Epidermal melanocyte (primary cell): ENCODE measurements at regions not wholly inside any gene's neighbourhood (a gene's known extent, or its start where the extent isn't known, plus 50 kb on each side); places are given as distances from the start of the nearest gene placed in this dataset.
"Not testable (repeated sequence)": the region's sequence is repeated elsewhere in the genome, so short reads cannot be mapped to it uniquely, and the experiment has no call there.

Experiments
- DNase-seq: peaks from one replicate; pipeline ENCODE4 v3.0.0; 2011; ENCODE audit warnings: low spot score; ENCODE audit not compliant: insufficient read length

DNA sequence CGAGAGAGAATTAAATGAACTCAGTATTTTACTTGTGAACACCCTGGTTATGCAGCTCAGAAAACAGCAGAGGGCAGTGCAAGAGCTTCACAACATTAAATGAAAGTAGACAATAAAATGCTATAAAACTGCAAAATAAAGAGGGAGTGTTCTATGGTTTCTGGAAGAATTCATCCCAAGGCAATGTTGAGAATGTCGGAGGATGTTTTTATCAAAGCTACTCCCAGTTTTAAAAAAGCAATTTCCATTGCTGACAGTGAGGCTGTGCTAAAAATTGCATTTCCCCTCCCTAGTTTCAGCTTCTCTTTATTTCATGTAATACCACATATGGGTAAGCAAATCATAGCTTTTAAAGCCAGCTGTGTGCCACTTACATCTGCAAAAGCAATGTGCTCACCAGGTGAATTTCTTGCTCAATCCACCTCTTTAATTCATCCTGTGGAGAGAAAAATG is 296.8 kb downstream of the RAB38 start:
- DNase-seq, result peak; percentile 51

- DNase-seq, result no peak
Measured at GRCh38 chr11:87871056-87871455, 304.2 kb downstream of the RAB38 start.

DNA sequence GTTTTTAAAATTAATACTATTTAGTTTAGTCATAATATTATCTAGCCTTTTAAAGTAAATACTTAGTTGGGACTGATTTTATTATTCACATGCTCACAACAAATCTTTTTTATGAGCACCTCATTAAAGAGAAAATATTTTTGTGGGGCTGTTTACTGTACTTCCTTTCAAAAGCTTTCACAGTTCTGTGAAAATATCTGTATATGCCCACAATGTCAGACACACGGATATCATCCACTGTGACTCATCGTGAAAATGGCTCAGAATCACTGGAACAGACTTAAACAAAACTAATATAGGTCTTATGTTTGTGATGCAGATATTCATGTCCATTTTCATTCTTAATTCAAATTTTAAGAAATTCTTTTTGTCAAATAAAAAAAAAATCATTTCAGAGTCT is 305.2 kb downstream of the RAB38 start:
- DNase-seq, result no peak

GRCh38 chr11:87866951-87867350 is 308.3 kb downstream of the RAB38 start:
- no peak for DNase-seq

GRCh38 chr11:87861030-87861429 is 314.2 kb downstream of the RAB38 start:
- no peak for DNase-seq

DNA sequence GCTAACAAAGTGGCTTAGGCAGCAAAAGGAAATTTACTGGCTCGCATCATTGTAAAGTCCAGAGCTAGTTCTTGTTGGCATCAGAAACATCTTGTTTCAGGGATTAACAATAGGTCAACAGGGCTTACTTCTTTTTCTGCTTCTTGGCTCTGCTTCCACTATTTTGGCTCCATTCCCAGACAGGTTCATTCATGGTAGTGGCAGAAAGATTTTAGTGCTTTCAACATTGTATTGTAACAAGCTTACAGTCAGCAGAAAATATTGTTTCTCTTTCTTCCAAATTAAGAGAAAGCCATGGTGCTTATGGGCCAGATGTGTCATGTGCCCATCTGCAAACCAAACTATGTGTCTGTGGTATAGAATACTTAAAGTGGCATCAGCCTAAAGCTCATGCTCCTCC is 315.6 kb downstream of the RAB38 start:
- no peak for DNase-seq

GRCh38 chr11:87851827-87852226 is 323.4 kb downstream of the RAB38 start:
- no peak for DNase-seq

GRCh38 chr11:87851234-87851633 is 324.0 kb downstream of the RAB38 start:
- peak; percentile 27 for DNase-seq

DNA sequence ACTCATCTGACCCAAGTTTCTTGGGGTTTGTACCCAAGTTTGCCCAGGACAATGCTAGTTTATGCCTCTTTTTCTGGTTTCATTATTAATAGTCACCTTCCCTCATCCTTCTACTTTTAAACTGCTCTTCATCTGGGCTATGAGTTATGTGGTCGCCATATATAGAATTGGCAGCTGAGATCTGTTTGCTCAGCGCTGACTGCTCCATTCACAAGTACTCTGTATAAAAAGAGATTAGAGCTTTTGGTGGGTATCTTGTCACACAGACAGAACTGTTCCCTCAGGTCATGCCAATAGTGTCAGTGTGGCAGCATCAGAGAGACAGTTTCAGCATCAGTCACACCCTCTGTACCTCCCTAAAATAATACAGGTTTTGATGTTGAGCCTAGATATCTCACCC is 326.0 kb downstream of the RAB38 start:
- DNase-seq, result no peak

GRCh38 chr11:87840786-87841185 is 334.5 kb downstream of the RAB38 start:
- DNase-seq, result no peak

- no peak for DNase-seq
Measured at GRCh38 chr11:87832211-87832610, 343.0 kb downstream of the RAB38 start.

GRCh38 chr11:87820011-87820410 is 355.2 kb downstream of the RAB38 start:
- no peak for DNase-seq

- no peak for DNase-seq
Measured at GRCh38 chr11:87819151-87819550, 356.1 kb downstream of the RAB38 start.

GRCh38 chr11:87812571-87813365 is 362.5 kb downstream of the RAB38 start:
- no peak for DNase-seq

- no peak for DNase-seq
Measured at GRCh38 chr11:87810486-87810885, 364.8 kb downstream of the RAB38 start.

- no peak for DNase-seq
Measured at GRCh38 chr11:87809256-87809655, 366.0 kb downstream of the RAB38 start.

DNA sequence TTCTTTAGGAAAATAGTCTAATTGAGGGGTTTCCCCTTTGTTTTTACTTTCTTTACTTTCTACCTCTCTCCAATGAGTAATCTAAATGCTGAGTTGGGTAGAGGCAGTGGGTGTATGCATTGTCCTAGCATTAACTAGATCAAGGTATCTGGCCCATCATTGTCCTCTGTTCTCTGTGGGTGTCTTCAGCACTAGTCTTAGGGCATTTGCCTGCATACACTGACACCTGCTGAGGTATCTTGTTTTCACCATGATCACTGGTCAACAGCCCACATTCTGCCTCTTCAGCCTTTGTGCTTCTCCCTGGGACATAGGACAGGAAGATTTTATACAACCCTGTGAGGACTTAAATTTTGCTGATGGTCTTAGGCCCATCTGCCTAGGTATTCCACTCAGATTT is 371.1 kb downstream of the RAB38 start:
- no peak for DNase-seq

DNA sequence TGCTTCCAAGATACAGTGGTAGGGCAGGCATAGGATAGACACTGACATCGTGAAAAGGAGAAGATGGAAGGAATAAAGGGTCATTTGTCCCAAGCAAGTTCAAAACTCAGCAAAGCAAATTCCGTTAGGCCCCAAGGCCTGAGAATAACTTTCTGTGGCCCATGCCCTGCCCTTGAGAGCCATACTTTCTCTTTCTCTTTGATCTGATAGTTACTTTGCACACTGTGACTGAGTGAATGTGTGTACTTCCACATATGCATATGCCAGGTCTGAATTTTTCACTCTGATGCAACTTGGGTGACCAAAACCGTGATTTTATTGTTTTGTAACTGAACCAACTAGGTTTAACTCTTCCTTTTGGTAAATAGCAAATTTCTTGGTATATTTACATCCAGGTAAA is 371.5 kb downstream of the RAB38 start:
- no peak for DNase-seq

GRCh38 chr11:87784862-87785261 is 390.4 kb downstream of the RAB38 start:
- DNase-seq, result not testable (repeated sequence)

DNA sequence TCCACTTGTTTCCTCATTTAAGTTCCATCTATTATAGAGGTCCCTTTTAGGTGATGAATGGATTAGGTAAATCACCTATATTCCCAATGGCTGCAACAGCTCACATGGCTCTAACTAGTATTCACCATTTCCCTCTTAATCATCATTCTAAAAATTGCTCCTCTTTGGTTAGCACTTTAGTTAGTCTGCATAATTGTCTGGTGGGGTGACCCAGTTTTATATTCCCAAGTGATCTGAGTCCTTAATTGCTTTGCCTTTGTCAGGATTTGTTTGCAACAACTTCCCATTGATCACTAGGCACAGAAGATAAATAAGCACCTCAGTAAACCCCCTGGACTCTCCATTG is 395.2 kb downstream of the RAB38 start:
- no peak for DNase-seq

DNA sequence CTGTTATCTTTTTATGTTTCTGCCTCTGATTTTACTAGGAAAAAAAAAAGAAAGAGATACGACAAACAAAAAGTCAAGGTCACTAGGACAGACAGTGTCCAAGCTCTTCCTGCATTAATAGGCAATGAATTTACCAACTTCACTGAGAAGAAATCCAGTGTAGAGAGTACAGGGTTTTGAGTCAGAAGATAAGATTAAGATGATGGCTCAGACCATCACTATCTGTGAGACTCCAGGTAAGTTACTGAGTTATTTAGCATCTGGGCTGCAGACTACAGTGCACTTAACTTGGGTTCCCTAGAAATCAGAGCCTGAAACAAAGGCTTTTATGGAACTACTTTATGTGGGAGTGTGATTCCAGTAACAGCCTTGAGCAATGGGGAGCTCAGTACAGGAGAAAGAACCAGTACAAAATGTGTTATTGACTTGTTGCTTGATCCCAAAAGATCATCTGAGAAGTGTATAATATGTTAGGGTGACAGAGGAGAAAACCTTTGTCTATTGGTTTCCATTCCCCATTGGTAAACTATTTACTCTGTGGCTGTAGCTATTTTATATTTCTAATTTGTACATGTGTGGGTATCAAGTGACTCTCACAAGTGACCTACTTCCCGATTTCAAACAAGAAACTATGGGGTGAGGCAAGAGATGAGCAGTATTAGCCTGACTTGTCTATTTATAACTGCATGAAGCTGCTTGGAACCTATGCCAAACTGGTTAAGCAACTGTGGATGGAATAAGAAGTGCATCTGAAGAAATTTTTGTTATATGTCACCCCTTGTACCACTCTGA is 395.8 kb downstream of the RAB38 start:
- DNase-seq, result no peak

- DNase-seq, result peak; percentile 30
Measured at GRCh38 chr11:87778357-87778756, 396.9 kb downstream of the RAB38 start.

GRCh38 chr11:87775036-87775435 is 400.2 kb downstream of the RAB38 start:
- DNase-seq, result no peak
